ENCODE measurements at regions not wholly inside any gene's neighbourhood (a gene's known extent, or its start where the extent isn't known, plus 50 kb on each side); places are given as distances from the start of the nearest gene placed in this dataset.

DNA sequence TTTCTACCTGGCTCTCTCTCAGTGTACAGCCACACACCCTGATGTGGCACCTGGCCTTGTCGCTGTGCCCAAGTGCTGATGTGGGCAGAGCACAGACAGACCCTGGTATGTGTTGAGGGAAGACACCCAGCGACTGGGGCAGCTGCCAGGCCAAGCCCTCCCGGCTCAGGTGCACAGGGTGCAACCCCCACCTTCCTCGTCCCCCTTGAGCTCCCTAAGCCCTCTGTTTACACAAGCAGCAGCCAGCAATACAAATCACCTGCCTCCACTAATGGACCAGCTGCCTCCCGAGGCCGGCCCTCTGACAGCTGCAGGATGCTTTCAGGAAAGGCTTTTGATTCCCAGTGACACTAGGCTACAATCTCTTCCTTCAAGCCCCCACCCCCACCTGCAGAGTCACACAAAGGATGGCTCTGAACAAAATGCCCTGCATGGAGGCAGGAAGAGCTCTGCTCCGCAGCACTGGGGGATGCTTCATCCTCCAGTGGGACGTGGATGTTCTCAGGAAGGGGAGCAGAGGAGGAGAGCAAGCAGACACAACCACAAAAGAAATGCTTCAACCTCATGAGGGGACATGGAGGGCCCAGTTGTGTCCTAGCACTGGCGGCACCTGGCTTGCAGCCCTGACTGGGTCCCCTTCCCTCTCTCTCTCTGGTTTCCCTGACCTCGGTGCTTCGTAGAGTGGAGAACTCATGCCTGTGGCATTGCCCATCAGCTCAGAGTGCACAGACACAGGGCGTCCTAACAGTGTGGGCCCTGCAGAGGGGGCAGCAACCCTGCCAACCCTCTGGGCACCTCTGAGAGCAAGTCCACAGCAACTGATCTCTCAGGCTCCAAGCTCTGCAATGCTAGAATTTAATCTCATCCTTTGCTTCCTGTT, 140.8 kb downstream of the BARX1 start:
- no peaks in the 10 kb centered on the region for H4K20me1 ChIP-seq (ENCODE audit: control insufficient read depth, insufficient read depth, low read depth, low read length)
- no peak overlapping the region for H3K4me2 ChIP-seq (ENCODE audit: low read length)
- no peaks in the 10 kb centered on the region for H3K79me2 ChIP-seq (ENCODE audit: control insufficient read depth, low read length)
- no peaks in the 10 kb centered on the region for H3K9me3 ChIP-seq (ENCODE audit: control insufficient read depth, insufficient read depth, low read length)
- no peaks in the 10 kb centered on the region for H3K4me1 ChIP-seq (ENCODE audit: control insufficient read depth, low read length)
- H3K27ac ChIP-seq (ENCODE audit: low read depth, low read length), result no peak overlapping the region
- H3K36me3 ChIP-seq (ENCODE audit: control insufficient read depth, low read length), result no peaks in the 10 kb centered on the region
- H3F3A ChIP-seq (ENCODE audit: control insufficient read depth, insufficient read depth), result no peaks in the 10 kb centered on the region
- no peaks in the 10 kb centered on the region for H3K9me2 ChIP-seq (replicated peaks; ENCODE audit: control insufficient read depth, low read length)
- no peak overlapping the region for H3K4me3 ChIP-seq (ENCODE audit: low read length)
- TF ChIP-seq EZH2phosphoT487 (IDR thresholded peaks at IDR 0.05; ENCODE audit: borderline replicate concordance, low read length), result no peak
- TF ChIP-seq, protein P1, sequence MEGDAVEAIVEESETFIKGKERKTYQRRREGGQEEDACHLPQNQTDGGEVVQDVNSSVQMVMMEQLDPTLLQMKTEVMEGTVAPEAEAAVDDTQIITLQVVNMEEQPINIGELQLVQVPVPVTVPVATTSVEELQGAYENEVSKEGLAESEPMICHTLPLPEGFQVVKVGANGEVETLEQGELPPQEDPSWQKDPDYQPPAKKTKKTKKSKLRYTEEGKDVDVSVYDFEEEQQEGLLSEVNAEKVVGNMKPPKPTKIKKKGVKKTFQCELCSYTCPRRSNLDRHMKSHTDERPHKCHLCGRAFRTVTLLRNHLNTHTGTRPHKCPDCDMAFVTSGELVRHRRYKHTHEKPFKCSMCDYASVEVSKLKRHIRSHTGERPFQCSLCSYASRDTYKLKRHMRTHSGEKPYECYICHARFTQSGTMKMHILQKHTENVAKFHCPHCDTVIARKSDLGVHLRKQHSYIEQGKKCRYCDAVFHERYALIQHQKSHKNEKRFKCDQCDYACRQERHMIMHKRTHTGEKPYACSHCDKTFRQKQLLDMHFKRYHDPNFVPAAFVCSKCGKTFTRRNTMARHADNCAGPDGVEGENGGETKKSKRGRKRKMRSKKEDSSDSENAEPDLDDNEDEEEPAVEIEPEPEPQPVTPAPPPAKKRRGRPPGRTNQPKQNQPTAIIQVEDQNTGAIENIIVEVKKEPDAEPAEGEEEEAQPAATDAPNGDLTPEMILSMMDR (IDR thresholded peaks at IDR 0.05; ENCODE audit: low read depth, low read length, poor library complexity, severe bottlenecking), result no peak
- peaks cover 3% of the 10 kb centered on the region; the same call in 1 of the 2 replicates for H3K27me3 ChIP-seq (ENCODE audit: control insufficient read depth, low read length)

DNA sequence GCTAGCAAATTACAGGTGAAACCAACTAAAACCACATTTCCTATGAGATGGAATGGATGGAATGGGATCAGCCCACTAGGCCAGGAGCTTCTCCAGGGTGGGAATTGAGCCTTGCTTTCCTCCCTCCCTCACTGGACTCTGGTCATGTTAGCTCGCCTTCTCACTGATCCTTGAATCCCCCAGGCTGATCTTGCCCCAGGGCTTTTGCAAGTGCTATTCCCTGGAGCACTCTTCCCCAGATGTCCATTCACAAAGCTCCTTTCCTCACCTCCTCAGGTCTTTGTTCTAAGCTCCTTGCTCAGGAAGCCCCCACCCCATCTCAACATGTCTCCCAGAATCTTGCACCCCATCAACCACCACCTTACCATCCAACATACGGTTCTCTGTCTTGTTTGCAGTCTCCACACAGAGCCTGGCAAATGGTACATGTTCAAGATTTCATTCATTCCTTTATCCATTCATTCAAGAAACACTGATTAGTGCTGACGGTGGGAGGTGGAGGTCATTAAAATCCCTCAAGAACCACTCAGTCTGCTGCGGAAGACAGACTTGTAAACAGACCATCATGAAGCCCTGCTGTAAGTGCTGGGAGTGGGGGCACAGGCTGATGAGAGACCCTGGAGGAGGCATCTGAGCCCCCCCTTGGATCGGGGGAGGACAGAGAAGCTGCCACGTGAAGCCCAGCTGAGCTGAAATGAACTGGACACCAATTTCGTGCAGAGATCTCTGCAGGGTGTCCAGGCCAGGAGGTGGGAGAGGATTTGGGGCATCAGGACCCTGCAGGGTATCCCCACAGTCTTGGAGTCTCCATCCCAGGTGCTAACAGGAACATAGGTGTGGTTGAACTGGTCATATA, 141.7 kb downstream of the BARX1 start:
- Histone ChIP-seq H4K20me1 (ENCODE audit: control insufficient read depth, insufficient read depth, low read depth, low read length) (no peaks in the 10 kb centered on the region), H3K27me3 (ENCODE audit: control insufficient read depth, low read length) (peaks cover 4% of the 10 kb centered on the region), H3F3A (ENCODE audit: control insufficient read depth, insufficient read depth) (no peaks in the 10 kb centered on the region), H3K9me3 (ENCODE audit: control insufficient read depth, insufficient read depth, low read length) (no peaks in the 10 kb centered on the region), H3K4me3 (ENCODE audit: low read length) (no peak overlapping the region), H3K27ac (ENCODE audit: low read depth, low read length) (no peak overlapping the region), H3K36me3 (ENCODE audit: control insufficient read depth, low read length) (no peaks in the 10 kb centered on the region), H3K4me2 (ENCODE audit: low read length) (no peak overlapping the region), H3K79me2 (ENCODE audit: control insufficient read depth, low read length) (no peaks in the 10 kb centered on the region), H3K9me2 (replicated peaks; ENCODE audit: control insufficient read depth, low read length) (no peaks in the 10 kb centered on the region), H3K4me1 (ENCODE audit: control insufficient read depth, low read length) (no peaks in the 10 kb centered on the region)
- no peak for TF ChIP-seq EZH2phosphoT487 (IDR thresholded peaks at IDR 0.05; ENCODE audit: borderline replicate concordance, low read length)
- TF ChIP-seq, protein P1 (IDR thresholded peaks at IDR 0.05; ENCODE audit: low read depth, low read length, poor library complexity, severe bottlenecking), result no peak

DNA sequence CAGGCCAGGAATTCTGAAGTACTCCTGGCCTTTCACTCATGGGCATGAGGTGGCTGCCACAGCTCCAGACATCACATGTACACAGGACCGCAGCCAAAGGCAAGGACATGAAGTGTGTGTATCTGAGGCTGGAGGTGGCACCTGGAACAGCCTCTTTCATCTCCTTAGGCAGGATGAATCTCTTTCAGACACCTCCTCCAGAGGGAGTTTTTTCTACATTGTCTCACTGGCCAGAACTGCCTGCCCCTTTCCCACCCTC, 142.8 kb downstream of the BARX1 start:
- H3K4me2 ChIP-seq (ENCODE audit: low read length), result no peak overlapping the region

More for the DNA sequence above, 142.8 kb downstream of the BARX1 start:
- Histone ChIP-seq H3F3A (ENCODE audit: control insufficient read depth, insufficient read depth) (no peaks in the 10 kb centered on the region), H3K4me1 (ENCODE audit: control insufficient read depth, low read length) (no peaks in the 10 kb centered on the region), H3K4me3 (ENCODE audit: low read length) (no peak overlapping the region), H3K27ac (ENCODE audit: low read depth, low read length) (no peak overlapping the region), H3K9me3 (ENCODE audit: control insufficient read depth, insufficient read depth, low read length) (no peaks in the 10 kb centered on the region), H4K20me1 (ENCODE audit: control insufficient read depth, insufficient read depth, low read depth, low read length) (no peaks in the 10 kb centered on the region), H3K79me2 (ENCODE audit: control insufficient read depth, low read length) (no peaks in the 10 kb centered on the region), H3K36me3 (ENCODE audit: control insufficient read depth, low read length) (no peaks in the 10 kb centered on the region), H3K27me3 (ENCODE audit: control insufficient read depth, low read length) (peaks cover 12% of the 10 kb centered on the region), H3K9me2 (replicated peaks; ENCODE audit: control insufficient read depth, low read length) (no peaks in the 10 kb centered on the region)
- TF ChIP-seq EZH2phosphoT487 (IDR thresholded peaks at IDR 0.05; ENCODE audit: borderline replicate concordance, low read length), result no peak
- TF ChIP-seq, protein P1 (IDR thresholded peaks at IDR 0.05; ENCODE audit: low read depth, low read length, poor library complexity, severe bottlenecking), result no peak

Measured in DOHH2 (cell line).